NCI-H460 (cell line): ENCODE measurements at regions not wholly inside any gene's neighbourhood (a gene's known extent, or its start where the extent isn't known, plus 50 kb on each side); places are given as distances from the start of the nearest gene placed in this dataset.

Experiments used
- DNase-seq: peaks from one replicate; pipeline ENCODE4 v3.0.0-alpha.2; 2016; ENCODE audit warnings: low read depth; ENCODE audit errors: extremely low read depth

DNA sequence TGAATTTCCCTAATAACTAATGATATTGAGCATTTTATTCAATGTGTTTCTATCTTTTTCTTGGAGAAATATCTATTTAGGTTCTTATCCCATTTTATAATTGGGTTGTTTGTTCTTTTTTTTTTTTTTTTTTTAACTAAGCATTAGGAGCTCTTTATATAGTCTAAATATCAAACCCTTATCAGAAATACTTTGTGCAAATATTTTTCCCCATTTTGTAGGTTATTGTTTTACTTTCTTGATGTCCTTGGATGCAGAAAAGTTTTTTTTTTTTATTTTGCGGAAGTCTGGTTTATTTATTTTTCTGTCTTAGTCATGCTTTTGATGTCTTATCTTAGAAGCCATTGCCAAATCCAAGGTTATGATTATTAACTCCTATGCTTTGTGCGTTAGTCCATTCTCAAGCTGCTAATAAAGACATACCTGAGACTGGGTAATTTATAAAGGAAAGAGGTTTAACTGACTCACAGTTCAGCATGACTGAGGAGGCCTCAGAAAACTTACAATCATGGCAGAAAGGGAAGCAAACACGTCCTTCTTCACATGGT is 434.3 kb upstream of the TBX3 start:
- DNase-seq, result no peak

DNA sequence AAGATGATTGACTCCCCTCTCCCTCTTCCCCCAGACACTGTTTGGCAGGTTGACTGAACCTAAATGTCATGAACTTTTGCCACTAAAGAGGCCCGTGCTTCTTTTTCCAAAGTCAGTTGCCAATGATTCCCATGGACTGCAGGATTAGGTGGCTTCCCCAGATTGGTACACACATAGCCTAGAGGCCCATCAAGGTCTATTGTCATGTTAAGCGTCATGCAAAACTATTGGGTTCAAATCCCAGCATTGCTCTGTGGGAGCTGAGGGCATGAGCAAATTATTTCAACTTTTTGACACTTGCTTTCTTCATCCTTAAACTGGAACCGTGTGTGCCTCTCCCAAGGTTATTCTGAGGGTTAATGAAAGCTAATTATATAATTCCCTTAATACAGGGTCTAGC is 430.2 kb upstream of the TBX3 start:
- no peak for DNase-seq

DNA sequence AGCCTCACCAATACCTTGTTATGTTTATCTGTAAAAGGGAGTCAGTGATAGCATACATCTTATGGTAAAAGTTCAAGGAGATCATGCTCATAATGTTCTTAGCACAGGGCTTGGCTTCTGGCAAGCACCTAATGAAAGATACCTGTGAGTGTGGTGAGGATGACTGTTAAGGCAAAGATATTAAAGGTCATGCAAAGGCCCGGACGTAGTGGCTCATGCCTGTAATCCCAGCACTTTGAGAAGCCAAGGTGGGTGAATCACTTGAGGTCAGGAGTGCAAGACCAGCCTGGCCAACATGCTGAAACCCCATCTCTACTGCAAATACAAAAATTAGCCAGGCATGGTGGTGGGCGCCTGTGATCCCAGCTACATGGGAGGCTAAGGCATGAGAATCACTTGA is 425.9 kb upstream of the TBX3 start:
- no peak for DNase-seq

DNA sequence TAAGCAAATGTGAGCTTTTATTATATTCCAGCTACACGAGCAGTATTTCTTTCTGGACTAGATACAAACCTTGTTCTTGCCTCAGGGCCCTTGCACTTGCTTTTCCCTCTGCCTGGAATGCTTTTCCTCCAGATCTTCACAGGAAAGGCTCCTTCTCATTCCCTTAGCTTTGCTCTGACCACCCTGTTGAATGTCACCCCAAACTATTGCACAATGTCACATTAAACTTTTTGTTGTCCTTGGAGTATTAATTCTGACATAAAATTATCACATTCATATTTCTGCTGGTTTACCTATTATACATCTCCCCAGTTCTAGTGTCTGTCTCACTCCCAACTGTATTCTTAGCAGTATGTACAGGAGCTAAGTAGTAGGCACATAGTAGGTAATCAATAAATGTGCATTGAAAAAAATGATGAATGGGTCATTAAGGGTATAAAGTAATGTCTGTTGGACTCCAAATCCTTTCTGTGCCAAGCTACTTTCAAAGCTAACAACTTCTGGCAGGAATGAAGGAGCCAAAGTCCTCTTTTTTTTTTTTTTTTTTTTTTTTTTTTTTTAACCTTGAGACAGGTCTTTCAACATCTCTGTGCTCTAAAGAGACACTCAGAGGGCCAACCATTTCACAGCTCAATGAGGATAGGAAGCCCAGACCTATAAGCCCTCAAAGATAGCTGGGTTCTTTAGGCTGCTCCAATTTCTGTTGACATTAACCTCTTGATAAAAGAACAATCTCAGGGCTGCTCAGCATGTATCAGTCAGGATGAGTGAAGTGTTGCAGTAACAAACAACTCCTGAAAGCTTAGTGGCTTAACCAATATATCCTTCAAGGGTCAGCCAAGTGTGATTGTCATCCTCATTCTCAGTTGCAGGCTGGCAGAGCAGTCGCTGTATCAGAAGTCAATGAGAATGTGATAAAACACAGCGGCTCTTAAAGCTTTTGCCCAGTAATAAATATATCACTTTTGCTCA is 424.4 kb upstream of the TBX3 start:
- DNase-seq, result no peak

DNA sequence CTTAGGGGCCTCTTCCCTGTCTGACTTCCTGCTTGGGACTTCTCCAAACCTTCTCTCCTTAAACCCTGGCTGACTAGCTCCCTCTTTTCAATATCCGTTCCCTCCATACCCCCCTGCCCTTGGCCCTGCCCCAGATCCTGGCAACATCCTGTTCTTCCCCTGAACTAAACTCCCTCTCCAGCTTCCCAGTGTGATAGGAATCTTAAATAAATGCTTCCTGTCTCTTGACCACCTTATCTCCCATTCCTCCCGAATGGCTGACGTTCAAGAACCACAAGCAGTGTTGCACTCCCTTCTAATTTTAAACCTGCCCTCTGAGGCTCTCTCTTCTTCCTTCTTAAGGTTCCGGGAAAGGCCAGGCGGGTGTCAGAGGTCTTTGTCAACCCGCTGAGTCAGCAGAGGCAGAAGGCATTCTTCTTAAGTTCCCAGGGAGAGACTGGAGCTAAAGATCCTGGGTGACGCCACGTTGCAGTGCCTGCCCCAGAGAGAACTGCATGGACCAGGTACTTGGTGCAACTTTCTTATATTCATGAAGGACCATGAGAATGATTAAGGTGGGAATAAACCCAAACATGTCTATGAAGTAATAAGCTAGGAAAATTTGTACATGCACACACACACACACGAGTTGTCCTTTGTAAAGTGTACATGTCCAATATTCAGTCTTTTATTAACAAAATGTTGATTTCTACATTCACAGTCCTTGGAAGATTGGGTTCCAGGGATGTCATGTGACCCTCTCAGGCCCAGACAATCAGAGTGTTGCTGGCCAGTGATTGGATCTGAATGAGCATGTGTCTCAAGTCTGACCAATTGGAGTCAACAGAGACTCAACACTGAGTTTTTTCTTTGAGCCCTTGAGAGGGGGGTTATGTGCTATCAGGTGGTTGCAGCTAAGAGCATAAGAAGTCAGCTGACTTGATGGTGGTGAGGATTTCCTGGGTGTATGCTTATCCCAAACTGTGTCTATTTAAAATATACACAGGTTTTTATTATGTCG is 420.2 kb upstream of the TBX3 start:
- no peak for DNase-seq

- no peak for DNase-seq
Measured at GRCh38 chr12:115102450-115102849, 418.5 kb upstream of the TBX3 start.

GRCh38 chr12:115101520-115101919 is 417.5 kb upstream of the TBX3 start:
- DNase-seq, result no peak

DNA sequence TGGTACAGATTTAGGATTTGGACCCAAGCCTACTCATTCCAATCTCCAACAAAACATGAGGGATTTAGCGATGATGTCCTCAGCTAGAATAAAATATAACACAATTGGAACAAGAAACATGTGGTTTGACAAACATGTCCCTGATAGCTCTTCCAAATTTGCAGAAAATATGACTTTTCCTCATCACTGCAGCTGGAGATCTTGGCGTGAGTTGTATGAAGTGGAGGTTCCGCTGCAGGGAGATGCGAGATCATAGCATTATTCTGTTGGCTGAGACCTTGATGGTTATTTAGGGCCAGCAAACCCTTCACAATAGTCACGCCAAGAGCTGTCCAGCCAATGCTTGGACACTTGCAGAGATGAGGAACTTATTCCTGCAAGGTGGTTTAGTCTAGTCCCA is 413.4 kb upstream of the TBX3 start:
- no peak for DNase-seq

GRCh38 chr12:115096588-115097397 is 412.8 kb upstream of the TBX3 start:
- DNase-seq, result no peak

DNA sequence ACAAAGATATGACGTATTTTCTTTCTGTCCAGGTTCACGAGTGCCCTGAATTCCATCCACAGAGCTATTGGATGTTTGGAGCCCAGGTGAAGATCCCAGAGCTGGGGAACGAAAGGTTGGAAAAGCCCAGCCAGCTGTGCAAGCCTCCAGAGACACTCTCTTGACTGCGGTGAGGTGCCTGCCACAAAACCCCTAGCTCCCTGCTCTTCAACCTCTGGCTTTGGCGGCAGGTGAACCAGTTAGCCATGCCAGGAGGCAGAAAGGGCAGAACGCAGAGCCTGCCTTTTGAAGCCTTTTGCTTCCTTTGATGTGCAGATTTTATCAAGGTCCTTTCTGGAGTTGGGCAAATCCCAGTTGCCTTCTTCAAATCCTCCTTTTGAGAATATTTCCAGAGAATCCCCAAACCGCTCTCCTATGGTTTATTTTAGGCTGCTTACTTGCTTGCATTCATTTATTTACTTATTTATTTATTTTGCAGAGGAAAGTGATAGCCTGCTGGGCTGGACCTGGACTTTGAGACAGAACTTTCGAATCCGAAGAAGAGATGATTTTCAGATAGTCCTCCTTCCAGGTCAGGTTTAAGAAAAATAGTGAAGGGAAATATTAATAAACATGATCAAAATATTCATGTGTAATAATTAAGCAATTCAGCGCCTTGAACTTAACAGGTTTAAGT is 411.2 kb upstream of the TBX3 start:
- DNase-seq, result no peak

- no peak for DNase-seq
Measured at GRCh38 chr12:115094163-115094816, 410.3 kb upstream of the TBX3 start.

- no peak for DNase-seq
Measured at GRCh38 chr12:115093261-115093660, 409.3 kb upstream of the TBX3 start.

- DNase-seq, result no peak
Measured at GRCh38 chr12:115090783-115091182, 406.8 kb upstream of the TBX3 start.

DNA sequence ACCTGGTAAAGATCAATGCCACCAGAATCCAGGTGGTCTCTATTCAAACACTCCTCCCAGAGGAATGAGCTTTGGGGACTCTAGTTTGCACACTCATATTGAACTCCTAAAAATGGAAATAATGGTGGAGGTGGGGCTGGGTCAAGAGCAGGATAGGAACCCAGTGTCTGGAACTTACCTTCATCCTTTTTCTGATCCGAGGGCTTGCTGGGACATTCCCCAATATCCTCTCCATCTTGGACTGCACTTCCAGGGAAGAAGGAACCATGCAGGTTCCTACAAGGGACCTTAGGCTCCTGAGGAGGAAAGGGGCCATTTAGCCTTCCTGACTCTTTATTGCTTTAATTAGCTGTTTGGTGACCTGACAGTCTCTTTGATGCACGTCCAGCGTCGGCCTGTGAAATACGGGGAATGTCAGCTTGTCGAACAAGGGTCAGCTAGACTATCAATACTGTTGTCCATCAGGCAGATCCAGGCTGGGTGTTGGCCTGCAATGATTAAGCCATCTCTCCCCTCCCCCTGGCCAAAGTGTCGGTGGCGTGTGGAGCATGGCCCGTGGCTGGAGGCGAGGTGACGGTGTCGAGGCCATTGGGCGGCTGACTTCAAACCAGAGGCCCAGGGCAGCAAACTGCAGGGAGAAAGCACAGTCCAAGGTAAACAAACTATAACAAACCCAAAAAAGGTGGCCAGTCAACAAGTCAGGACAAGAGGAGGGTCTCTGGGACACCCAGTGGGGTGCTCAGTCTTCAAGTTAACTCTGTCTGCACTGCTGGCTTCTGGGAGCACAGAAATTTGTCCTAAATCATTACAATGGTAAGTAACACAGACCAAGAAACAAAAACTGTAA is 405.2 kb upstream of the TBX3 start:
- no peak for DNase-seq

DNA sequence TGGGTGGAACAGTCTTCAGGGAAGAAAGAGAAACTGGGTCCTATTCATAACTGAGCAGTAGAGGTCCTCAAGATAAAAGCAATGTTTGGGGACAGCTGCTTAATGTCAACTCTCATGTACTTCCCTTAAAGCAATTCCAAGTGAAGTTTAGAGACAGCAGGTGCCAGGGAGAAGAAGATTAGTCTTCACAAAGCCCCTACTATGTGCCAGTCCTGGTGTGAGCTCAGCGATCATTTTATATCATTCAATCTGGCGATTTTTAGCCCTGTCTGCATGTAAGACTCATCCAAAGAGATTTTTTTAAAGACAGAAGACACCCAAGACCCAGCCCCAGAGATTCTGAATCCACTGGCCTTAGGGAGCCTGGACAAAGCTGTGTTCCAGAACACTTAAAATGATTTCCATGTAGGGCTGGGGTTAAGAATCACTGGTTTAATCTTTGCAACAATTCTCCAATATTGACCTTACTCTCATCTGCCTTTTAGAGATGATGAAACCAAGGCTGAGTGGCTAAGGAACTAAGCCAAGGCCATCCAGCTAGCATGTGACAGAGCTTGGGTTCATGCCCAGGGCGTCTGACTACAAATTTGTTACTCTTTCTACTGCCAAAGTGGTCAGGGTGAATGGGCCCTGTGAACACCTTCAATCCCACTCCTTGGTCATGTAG is 404.5 kb upstream of the TBX3 start:
- DNase-seq, result no peak

DNA sequence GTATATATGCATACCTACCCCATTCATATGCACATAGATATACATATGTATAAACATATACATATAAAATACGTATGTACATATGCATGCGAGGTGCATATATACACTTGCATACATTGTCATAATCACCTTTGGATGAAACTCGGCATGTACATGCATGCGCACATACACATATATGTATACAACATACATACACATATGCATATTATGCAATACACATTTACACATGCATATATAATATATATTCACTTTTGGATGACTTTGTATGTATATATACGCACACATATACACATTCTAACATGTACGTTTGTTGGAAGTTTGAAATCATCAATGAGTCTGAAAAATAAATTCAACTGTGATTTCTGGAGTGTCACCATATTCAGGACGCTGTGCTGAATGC is 401.6 kb upstream of the TBX3 start:
- DNase-seq, result no peak

DNA sequence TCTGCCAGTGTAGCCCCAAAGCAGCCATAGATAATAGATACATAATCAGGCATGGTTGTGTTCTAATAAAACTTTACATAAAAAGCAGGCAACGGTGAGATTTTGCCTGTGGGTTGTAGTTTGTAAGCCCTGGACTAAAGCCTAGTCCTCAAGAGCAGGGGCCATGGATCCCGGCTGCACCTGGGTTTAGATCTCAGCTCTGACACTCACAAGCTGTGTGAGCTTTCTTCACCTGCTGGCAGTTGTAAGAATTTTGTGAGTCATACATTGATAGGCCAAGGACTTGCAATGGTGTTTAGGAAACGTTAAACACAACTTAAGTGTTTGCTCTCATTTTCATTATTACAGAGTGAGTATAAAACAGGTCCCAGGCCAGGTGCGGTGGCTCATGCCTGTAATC is 395.8 kb upstream of the TBX3 start:
- no peak for DNase-seq

DNA sequence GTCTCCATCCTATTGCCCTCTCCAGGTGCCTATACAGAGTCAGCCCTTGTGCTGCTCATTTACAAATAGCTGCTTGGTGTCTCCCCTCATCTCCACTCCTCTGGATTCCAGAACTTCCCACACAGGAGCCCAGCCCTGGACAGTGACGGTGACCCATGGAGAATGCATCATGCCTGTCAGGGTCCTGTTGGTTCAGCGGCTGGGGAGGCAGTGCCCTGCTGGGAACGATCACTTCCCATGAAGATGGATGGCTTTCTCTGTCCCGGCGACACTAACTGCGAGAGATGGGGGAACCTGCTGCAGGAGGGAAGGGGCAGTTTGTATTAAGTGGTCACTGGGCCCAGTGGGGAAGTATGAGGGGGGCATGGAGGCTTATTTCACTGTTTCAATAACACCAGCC is 395.0 kb upstream of the TBX3 start:
- no peak for DNase-seq
